ENCODE measurements at regions not wholly inside any gene's neighbourhood (a gene's known extent, or its start where the extent isn't known, plus 50 kb on each side); places are given as distances from the start of the nearest gene placed in this dataset.

GRCh38 chr2:116042530-116042929 is 1600.1 kb downstream of the DPP10 start:
- no peak for TF ChIP-seq CTCF (IDR thresholded peaks at IDR 0.05)
- no peak for TF ChIP-seq POLR2AphosphoS5 (IDR thresholded peaks at IDR 0.05)

All from breast epithelium (tissue), 3 donors.